ENCODE measurements at regions not wholly inside any gene's neighbourhood (a gene's known extent, or its start where the extent isn't known, plus 50 kb on each side); places are given as distances from the start of the nearest gene placed in this dataset.

DNA sequence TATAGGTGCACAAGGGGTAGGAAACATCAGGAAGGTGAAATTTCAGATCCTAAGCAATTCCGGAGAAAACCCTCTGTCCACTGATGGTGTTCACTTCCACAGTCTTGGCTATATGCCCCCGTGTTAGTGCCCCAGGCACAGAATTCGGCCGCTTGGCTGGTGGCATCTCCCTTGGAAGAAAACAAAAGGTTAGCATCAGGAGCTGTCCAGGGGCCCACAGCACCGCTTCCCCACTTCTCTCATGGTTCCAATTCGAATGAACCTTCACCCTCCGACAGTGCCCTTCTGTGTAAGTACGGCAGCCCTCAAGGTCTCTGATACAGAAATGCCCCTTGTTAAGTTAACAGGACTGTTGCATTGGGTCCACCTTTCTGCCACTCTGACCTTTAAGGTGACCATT lies 409.0 kb downstream of the GADD45G start:
- TF ChIP-seq SUZ12 (IDR thresholded peaks at IDR 0.05; ENCODE audit: extremely low read depth, insufficient read depth, insufficient read length) (no peak), ZNF274 (IDR thresholded peaks at IDR 0.05; ENCODE audit: low read depth, low read length) (no peak)
